Body of pancreas (tissue), 4 donors: ENCODE measurements at regions not wholly inside any gene's neighbourhood (a gene's known extent, or its start where the extent isn't known, plus 50 kb on each side); places are given as distances from the start of the nearest gene placed in this dataset.

ENCODE experiments used
- POLR2A ChIP-seq, 3 donors: fragments of 450-650 bp; IDR thresholded peaks; one replicate each; pipeline ENCODE4 v1.6.1; 2016; ENCODE audit warnings: antibody characterized with exemption in 3 of 3, mild to moderate bottlenecking in 2 of 3
- TF ChIP-seq, protein P1 (sequence below), 7 experiments: fragments of 450-650 bp in 4 of 7; fragments of 200-600 bp in 3 of 7; sonication (generic) in 3 of 7; IDR thresholded peaks; one replicate each; pipeline ENCODE4 v1.5.1; 2016 to 2019; ENCODE audit warnings: antibody characterized with exemption in 7 of 7

DNA sequence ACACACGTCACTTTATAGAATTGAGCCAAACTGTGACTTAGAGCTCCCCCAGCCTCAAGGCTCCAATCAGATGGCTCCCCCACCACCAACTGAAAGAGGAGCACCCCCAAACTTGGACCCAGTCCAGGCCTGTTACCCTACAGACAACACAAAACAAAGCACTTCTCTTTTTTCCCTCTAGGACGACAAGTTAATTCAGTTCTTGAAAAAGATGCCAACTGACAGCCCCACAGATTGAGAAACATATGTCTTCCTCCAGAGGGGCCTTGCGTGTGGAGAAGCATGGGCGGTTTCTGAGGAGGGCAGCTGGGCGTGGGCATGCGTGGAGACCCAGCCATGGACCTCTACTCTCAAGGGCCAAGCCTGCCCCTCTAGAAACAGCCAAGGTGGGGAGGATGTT, 229.5 kb downstream of the SHQ1 start:
- TF ChIP-seq, protein P1, sequence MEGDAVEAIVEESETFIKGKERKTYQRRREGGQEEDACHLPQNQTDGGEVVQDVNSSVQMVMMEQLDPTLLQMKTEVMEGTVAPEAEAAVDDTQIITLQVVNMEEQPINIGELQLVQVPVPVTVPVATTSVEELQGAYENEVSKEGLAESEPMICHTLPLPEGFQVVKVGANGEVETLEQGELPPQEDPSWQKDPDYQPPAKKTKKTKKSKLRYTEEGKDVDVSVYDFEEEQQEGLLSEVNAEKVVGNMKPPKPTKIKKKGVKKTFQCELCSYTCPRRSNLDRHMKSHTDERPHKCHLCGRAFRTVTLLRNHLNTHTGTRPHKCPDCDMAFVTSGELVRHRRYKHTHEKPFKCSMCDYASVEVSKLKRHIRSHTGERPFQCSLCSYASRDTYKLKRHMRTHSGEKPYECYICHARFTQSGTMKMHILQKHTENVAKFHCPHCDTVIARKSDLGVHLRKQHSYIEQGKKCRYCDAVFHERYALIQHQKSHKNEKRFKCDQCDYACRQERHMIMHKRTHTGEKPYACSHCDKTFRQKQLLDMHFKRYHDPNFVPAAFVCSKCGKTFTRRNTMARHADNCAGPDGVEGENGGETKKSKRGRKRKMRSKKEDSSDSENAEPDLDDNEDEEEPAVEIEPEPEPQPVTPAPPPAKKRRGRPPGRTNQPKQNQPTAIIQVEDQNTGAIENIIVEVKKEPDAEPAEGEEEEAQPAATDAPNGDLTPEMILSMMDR (IDR thresholded peaks at IDR 0.05): no peak
- no peak for TF ChIP-seq POLR2A (IDR thresholded peaks at IDR 0.05)
